ENCODE measurements at regions not wholly inside any gene's neighbourhood (a gene's known extent, or its start where the extent isn't known, plus 50 kb on each side); places are given as distances from the start of the nearest gene placed in this dataset.

DNA sequence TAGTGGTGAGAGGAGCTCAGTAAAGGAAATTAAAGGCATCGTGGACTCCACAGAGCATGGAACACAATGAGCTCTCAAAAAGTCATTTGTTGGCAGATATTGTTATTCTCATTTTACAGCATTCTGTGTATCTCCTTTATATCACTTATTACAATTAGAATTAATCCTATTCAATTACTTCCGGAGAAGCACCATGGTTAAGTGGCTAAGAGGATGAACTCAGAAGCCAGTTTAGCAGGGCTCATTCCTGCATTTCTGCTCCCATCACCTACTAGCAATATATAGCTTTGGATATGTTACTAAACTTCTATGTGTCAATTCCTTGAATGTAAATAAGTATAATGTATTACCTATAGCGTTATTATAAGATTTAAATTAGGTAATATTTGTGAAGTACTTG, 683.3 kb downstream of the IRS1 start:
- Histone ChIP-seq H3K27ac (ENCODE audit: extremely low read depth, low read depth, low read length) (no peak overlapping the region), H3K36me3 (ENCODE audit: control insufficient read depth in 2 of 2, insufficient read depth in 1 of 2, low read length in 2 of 2) (no peaks in the 10 kb centered on the region), H3K4me3 (ENCODE audit: low read depth, low read length) (no peak overlapping the region), H3K4me1 (ENCODE audit: control insufficient read depth, insufficient read depth, low read length) (peaks cover 2% of the 10 kb centered on the region; the same call in 1 of the 2 replicates), H3K9me3 (ENCODE audit: control insufficient read depth, insufficient read depth, low read depth, low read length) (no peaks in the 10 kb centered on the region)
- ChIA-PET CTCF (interaction anchor here (0.5 to 0.8 kb wide), 2 partner anchors 547 to 1465 kb away, joined by 3 read pairs; no protein-coding TSS in a partner anchor), POLR2A (no interaction called here)
- TF ChIP-seq ZNF366 (tag by site-specific recombination; conservative IDR thresholded peaks at IDR 0.05) (no peak), ZNF391 (tag by site-specific recombination; IDR thresholded peaks at IDR 0.05; ENCODE audit: borderline replicate concordance, low read depth) (no peak), ZNF146 (tag by site-specific recombination; IDR thresholded peaks at IDR 0.05) (no peak), TCF7L2 (IDR thresholded peaks at IDR 0.05; ENCODE audit: borderline replicate concordance, low read depth, low read length) (no peak), ZBTB8A (tag by site-specific recombination; IDR thresholded peaks at IDR 0.05) (no peak), YY1 (tag by site-specific recombination; IDR thresholded peaks at IDR 0.05) (no peak), ZNF23 (tag by site-specific recombination; IDR thresholded peaks at IDR 0.05; ENCODE audit: borderline replicate concordance) (no peak), ZNF302 (tag by site-specific recombination; IDR thresholded peaks at IDR 0.05; ENCODE audit: low read depth) (no peak)
- TF ChIP-seq, protein P1, sequence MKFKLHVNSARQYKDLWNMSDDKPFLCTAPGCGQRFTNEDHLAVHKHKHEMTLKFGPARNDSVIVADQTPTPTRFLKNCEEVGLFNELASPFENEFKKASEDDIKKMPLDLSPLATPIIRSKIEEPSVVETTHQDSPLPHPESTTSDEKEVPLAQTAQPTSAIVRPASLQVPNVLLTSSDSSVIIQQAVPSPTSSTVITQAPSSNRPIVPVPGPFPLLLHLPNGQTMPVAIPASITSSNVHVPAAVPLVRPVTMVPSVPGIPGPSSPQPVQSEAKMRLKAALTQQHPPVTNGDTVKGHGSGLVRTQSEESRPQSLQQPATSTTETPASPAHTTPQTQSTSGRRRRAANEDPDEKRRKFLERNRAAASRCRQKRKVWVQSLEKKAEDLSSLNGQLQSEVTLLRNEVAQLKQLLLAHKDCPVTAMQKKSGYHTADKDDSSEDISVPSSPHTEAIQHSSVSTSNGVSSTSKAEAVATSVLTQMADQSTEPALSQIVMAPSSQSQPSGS (tag by site-specific recombination; IDR thresholded peaks at IDR 0.05; ENCODE audit: low read depth) = no peak

DNA sequence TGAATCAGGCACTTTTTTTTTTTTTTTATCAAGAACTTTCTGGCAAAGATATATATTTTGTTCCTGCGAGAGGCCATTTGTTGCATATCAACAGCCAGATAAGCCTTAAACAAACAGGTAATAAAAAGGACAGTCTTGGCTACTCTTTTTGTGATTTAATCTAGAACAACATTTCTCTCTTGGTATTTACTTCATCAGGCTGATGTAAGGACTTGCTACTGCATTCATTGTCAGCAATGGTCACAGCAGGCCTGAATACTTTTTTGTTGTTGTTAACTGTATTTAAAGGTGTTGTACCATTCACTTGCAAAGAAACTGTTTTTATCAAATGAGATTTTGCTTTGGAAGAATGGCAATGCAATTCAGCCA, 683.8 kb downstream of the IRS1 start:
- Histone ChIP-seq H3K27ac (ENCODE audit: extremely low read depth, low read depth, low read length) (no peak overlapping the region), H3K36me3 (ENCODE audit: control insufficient read depth in 2 of 2, insufficient read depth in 1 of 2, low read length in 2 of 2) (no peaks in the 10 kb centered on the region), H3K4me3 (ENCODE audit: low read depth, low read length) (no peak overlapping the region), H3K4me1 (ENCODE audit: control insufficient read depth, insufficient read depth, low read length) (peaks cover 2% of the 10 kb centered on the region; the same call in 1 of the 2 replicates), H3K9me3 (ENCODE audit: control insufficient read depth, insufficient read depth, low read depth, low read length) (no peaks in the 10 kb centered on the region)
- TF ChIP-seq ZNF214 (tag by site-specific recombination; IDR thresholded peaks at IDR 0.05; ENCODE audit: borderline replicate concordance) (no peak), ZNF146 (tag by site-specific recombination; IDR thresholded peaks at IDR 0.05) (no peak), ZNF621 (tag by site-specific recombination; IDR thresholded peaks at IDR 0.05) (no peak)
- ChIA-PET CTCF (interaction anchor here (0.8 kb wide), 1 partner anchor 548 kb away, joined by 3 read pairs; no protein-coding TSS in a partner anchor), POLR2A (interaction anchor here (1.0 kb wide), 1 partner anchor 684 kb away, joined by 3 read pairs; the partner anchor contains the start of gene IRS1)

DNA sequence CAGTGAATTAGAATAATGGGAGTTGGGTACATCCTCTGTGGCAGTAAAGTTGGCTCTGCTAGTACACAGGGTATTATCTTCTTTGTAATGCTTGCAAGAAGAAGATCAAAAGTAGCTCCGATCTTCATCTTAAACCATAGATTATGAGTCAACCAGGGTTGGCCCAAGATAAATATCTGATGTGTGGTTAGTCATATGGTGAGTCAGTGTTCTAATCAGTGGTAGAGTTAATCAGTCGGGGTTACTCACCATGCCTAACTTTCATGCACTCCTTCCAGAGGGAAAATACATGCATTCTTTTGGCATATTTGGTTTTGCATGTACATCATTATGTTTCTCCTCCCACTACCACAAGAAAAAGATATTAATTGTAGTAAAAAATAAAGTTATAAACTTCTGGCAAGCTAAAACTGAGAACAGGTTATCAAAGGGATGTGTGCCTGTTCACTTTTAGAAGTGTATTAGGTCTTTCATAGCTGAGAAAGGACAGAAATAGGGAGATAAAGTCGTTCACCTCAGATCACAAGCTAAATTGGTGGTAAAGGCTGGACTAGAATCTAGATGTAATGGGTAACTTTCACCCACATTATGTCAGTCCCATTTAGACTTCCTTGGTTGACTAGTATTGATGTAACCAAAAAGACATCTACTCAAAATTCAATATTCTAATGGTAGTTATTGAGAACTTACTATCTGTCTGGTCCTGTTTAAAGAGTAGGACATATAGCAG, 684.4 kb downstream of the IRS1 start:
- Histone ChIP-seq H3K36me3 (ENCODE audit: control insufficient read depth in 2 of 2, insufficient read depth in 1 of 2, low read length in 2 of 2) (no peaks in the 10 kb centered on the region), H3K27ac (ENCODE audit: extremely low read depth, low read depth, low read length) (no peak overlapping the region), H3K9me3 (ENCODE audit: control insufficient read depth, insufficient read depth, low read depth, low read length) (no peaks in the 10 kb centered on the region), H3K4me1 (ENCODE audit: control insufficient read depth, insufficient read depth, low read length) (peaks cover 2% of the 10 kb centered on the region; the same call in 1 of the 2 replicates), H3K4me3 (ENCODE audit: low read depth, low read length) (no peak overlapping the region)
- ChIA-PET POLR2A (interaction anchor here (1.0 kb wide), 1 partner anchor 684 kb away, joined by 3 read pairs; the partner anchor contains the start of gene IRS1), CTCF (interaction anchor here (0.6 kb wide), 2 partner anchors 216 to 225 kb away, joined by 3 read pairs; no protein-coding TSS in a partner anchor)
- TF ChIP-seq, protein P2, sequence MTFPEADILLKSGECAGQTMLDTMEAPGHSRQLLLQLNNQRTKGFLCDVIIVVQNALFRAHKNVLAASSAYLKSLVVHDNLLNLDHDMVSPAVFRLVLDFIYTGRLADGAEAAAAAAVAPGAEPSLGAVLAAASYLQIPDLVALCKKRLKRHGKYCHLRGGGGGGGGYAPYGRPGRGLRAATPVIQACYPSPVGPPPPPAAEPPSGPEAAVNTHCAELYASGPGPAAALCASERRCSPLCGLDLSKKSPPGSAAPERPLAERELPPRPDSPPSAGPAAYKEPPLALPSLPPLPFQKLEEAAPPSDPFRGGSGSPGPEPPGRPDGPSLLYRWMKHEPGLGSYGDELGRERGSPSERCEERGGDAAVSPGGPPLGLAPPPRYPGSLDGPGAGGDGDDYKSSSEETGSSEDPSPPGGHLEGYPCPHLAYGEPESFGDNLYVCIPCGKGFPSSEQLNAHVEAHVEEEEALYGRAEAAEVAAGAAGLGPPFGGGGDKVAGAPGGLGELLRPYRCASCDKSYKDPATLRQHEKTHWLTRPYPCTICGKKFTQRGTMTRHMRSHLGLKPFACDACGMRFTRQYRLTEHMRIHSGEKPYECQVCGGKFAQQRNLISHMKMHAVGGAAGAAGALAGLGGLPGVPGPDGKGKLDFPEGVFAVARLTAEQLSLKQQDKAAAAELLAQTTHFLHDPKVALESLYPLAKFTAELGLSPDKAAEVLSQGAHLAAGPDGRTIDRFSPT (tag by site-specific recombination; IDR thresholded peaks at IDR 0.05) = peak; percentile 69
- TF ChIP-seq ZNF10 (tag by site-specific recombination; IDR thresholded peaks at IDR 0.05) (peak; percentile 23; the same call in 1 of the 2 replicates), ZBTB1 (tag by site-specific recombination; IDR thresholded peaks at IDR 0.05) (no peak), ZNF560 (tag by site-specific recombination; IDR thresholded peaks at IDR 0.05; ENCODE audit: borderline replicate concordance) (no peak), ZNF184 (tag by site-specific recombination; IDR thresholded peaks at IDR 0.05) (no peak), ZNF473 (tag by site-specific recombination; IDR thresholded peaks at IDR 0.05) (no peak), ZNF701 (tag by site-specific recombination; IDR thresholded peaks at IDR 0.05) (no peak)
- TF ChIP-seq, protein P3, sequence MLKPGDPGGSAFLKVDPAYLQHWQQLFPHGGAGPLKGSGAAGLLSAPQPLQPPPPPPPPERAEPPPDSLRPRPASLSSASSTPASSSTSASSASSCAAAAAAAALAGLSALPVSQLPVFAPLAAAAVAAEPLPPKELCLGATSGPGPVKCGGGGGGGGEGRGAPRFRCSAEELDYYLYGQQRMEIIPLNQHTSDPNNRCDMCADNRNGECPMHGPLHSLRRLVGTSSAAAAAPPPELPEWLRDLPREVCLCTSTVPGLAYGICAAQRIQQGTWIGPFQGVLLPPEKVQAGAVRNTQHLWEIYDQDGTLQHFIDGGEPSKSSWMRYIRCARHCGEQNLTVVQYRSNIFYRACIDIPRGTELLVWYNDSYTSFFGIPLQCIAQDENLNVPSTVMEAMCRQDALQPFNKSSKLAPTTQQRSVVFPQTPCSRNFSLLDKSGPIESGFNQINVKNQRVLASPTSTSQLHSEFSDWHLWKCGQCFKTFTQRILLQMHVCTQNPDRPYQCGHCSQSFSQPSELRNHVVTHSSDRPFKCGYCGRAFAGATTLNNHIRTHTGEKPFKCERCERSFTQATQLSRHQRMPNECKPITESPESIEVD (tag by site-specific recombination; IDR thresholded peaks at IDR 0.05) = no peak
- TF ChIP-seq, protein P4, sequence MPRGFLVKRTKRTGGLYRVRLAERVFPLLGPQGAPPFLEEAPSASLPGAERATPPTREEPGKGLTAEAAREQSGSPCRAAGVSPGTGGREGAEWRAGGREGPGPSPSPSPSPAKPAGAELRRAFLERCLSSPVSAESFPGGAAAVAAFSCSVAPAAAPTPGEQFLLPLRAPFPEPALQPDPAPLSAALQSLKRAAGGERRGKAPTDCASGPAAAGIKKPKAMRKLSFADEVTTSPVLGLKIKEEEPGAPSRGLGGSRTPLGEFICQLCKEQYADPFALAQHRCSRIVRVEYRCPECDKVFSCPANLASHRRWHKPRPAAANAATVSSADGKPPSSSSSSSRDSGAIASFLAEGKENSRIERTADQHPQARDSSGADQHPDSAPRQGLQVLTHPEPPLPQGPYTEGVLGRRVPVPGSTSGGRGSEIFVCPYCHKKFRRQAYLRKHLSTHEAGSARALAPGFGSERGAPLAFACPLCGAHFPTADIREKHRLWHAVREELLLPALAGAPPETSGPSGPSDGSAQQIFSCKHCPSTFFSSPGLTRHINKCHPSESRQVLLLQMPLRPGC (tag by site-specific recombination; IDR thresholded peaks at IDR 0.05) = no peak
